ENCODE measurements at regions not wholly inside any gene's neighbourhood (a gene's known extent, or its start where the extent isn't known, plus 50 kb on each side); places are given as distances from the start of the nearest gene placed in this dataset.

DNA sequence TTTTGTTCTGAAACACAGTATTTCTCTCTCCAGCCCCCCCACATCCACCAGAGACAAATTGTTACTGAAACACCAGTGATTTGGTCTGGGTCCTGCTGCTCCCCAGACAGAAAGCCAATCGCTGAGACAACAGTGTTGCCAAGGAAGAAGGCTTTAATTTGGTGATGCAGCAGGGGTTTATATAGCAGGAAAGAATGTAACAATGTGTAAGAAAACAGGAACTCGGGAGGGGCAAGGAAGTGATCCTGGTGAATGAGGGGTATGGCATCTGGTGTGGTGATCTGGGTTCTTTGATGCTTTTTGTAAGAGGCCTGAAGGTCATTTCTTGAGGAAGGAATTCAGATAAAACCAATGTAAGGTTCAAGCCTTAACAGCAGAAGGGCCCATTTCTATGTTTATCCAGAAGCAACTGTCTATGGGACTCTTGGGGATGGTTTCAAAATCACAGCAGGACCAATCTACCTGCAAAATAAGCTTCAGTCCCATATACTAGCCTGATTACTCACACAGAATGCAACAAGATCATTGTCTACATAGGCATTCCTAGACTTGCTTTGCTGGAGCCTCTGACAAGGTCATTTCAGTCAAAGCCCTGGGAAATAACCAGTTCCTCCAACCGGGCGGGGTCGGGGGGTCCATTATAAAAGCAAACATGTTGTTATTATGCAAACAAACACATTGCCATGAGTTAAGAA lies 445.2 kb upstream of the ZFP42 start:
- no peak for TF ChIP-seq SIN3A (IDR thresholded peaks at IDR 0.05; ENCODE audit: borderline replicate concordance, insufficient read depth, low read length)
- TF ChIP-seq, protein P1, sequence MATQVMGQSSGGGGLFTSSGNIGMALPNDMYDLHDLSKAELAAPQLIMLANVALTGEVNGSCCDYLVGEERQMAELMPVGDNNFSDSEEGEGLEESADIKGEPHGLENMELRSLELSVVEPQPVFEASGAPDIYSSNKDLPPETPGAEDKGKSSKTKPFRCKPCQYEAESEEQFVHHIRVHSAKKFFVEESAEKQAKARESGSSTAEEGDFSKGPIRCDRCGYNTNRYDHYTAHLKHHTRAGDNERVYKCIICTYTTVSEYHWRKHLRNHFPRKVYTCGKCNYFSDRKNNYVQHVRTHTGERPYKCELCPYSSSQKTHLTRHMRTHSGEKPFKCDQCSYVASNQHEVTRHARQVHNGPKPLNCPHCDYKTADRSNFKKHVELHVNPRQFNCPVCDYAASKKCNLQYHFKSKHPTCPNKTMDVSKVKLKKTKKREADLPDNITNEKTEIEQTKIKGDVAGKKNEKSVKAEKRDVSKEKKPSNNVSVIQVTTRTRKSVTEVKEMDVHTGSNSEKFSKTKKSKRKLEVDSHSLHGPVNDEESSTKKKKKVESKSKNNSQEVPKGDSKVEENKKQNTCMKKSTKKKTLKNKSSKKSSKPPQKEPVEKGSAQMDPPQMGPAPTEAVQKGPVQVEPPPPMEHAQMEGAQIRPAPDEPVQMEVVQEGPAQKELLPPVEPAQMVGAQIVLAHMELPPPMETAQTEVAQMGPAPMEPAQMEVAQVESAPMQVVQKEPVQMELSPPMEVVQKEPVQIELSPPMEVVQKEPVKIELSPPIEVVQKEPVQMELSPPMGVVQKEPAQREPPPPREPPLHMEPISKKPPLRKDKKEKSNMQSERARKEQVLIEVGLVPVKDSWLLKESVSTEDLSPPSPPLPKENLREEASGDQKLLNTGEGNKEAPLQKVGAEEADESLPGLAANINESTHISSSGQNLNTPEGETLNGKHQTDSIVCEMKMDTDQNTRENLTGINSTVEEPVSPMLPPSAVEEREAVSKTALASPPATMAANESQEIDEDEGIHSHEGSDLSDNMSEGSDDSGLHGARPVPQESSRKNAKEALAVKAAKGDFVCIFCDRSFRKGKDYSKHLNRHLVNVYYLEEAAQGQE (IDR thresholded peaks at IDR 0.05; ENCODE audit: insufficient read depth in 1 of 2, low read depth in 2 of 2, low read length in 2 of 2) = no peak

DNA sequence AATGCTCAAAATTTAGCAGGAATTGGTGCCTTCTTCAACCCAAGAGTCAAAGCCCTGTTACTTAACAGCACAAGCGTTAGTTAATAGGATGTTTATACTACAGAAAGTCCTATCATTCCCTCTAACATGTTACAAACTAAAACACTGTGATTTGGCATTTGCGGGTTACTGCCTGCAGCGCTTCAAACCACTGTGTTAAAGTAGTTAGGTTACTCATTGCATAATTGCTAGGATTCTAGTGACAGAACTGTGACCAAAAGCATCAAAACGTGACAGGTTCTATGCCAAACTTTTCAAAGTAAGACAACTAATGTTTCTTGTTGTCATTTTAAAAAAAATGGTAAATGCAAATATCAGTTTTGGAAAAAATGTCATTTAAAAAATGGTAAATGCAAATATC lies 442.8 kb upstream of the ZFP42 start:
- TF ChIP-seq, protein P1 (IDR thresholded peaks at IDR 0.05; ENCODE audit: insufficient read depth in 1 of 2, low read depth in 2 of 2, low read length in 2 of 2) = no peak
- TF ChIP-seq POLR2AphosphoS5 (IDR thresholded peaks at IDR 0.05; ENCODE audit: low read depth, low read length) (no peak), FOXP2 (optimal IDR thresholded peaks at IDR 0.05; ENCODE audit: borderline replicate concordance, extremely low read depth, extremely low read length, insufficient read depth) (no peak), TAF1 (IDR thresholded peaks at IDR 0.05; ENCODE audit: borderline replicate concordance, insufficient read depth, low read length) (no peak), SIN3A (IDR thresholded peaks at IDR 0.05; ENCODE audit: borderline replicate concordance, insufficient read depth, low read length) (no peak)

DNA sequence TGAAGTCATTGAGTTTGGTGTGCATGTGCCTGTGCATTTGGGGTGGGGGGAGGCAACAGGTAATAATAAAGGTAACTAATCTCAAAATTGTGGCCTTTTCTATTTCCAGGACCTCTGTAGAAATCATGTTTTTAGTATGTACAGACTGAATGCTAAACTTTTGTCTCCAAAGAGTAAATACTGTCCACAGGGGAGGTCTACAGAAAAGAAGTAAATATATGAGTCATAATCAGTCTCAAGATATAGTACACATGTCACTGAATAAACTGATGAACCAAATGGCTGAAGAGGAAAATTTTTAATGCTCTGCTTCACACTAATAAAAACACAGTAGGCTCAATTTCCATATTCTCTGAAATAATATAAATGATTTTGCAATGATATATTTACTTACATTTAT lies 440.4 kb upstream of the ZFP42 start:
- TF ChIP-seq FOXP2 (optimal IDR thresholded peaks at IDR 0.05; ENCODE audit: borderline replicate concordance, extremely low read depth, extremely low read length, insufficient read depth) = no peak
- no peak for TF ChIP-seq POLR2AphosphoS5 (IDR thresholded peaks at IDR 0.05; ENCODE audit: low read depth, low read length)
- TF ChIP-seq TAF1 (IDR thresholded peaks at IDR 0.05; ENCODE audit: borderline replicate concordance, insufficient read depth, low read length) = no peak
- no peak for TF ChIP-seq SIN3A (IDR thresholded peaks at IDR 0.05; ENCODE audit: borderline replicate concordance, insufficient read depth, low read length)
- TF ChIP-seq, protein P1 (IDR thresholded peaks at IDR 0.05; ENCODE audit: insufficient read depth in 1 of 2, low read depth in 2 of 2, low read length in 2 of 2) = no peak

DNA sequence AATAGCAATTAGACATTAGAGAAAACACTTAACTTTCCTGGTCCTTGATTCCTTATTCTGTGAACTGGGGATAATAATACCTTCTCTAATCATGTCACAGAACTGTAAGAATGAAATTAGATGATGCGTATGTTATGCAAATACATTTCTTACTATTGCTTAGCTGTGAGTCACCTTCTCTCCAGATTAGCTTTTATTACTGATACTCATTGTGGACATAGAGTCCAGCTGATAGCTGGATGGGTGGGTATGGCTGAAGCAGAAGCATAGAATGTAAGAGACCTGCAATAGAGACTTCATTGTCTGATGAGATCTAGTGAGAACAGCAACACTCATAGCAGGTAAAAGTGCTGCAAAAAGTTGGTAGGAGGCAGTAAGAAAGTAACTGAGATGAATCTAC lies 437.2 kb upstream of the ZFP42 start:
- TF ChIP-seq, protein P1 (IDR thresholded peaks at IDR 0.05; ENCODE audit: insufficient read depth in 1 of 2, low read depth in 2 of 2, low read length in 2 of 2) = no peak
- TF ChIP-seq TAF1 (IDR thresholded peaks at IDR 0.05; ENCODE audit: borderline replicate concordance, insufficient read depth, low read length) (no peak), SIN3A (IDR thresholded peaks at IDR 0.05; ENCODE audit: borderline replicate concordance, insufficient read depth, low read length) (no peak), FOXP2 (optimal IDR thresholded peaks at IDR 0.05; ENCODE audit: borderline replicate concordance, extremely low read depth, extremely low read length, insufficient read depth) (no peak), POLR2AphosphoS5 (IDR thresholded peaks at IDR 0.05; ENCODE audit: low read depth, low read length) (no peak)

DNA sequence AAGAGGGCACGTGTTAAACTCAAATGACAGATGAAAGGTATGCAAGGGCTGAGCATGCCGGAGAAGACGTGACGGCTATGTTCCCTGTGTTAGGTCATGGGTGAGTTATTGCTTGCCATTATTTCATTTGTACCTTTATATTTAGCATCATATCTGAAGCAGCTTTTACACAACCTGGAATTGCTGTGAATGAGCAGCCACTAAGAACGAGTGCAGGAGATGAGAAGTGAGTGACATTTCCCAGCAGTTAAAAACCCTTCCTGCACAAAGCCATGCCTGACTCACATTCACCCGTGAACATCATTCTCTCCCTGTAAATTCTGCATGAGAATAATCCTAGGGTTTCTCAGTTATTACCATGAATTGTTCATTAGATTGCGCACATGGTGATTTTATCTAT lies 433.2 kb upstream of the ZFP42 start:
- no peak for TF ChIP-seq POLR2AphosphoS5 (IDR thresholded peaks at IDR 0.05; ENCODE audit: low read depth, low read length)
- no peak for TF ChIP-seq FOXP2 (optimal IDR thresholded peaks at IDR 0.05; ENCODE audit: borderline replicate concordance, extremely low read depth, extremely low read length, insufficient read depth)
- TF ChIP-seq TAF1 (IDR thresholded peaks at IDR 0.05; ENCODE audit: borderline replicate concordance, insufficient read depth, low read length) = no peak
- TF ChIP-seq, protein P1 (IDR thresholded peaks at IDR 0.05; ENCODE audit: insufficient read depth in 1 of 2, low read depth in 2 of 2, low read length in 2 of 2) = no peak
- no peak for TF ChIP-seq SIN3A (IDR thresholded peaks at IDR 0.05; ENCODE audit: borderline replicate concordance, insufficient read depth, low read length)
